GM18861 (cell line): ENCODE measurements at regions not wholly inside any gene's neighbourhood (a gene's known extent, or its start where the extent isn't known, plus 50 kb on each side); places are given as distances from the start of the nearest gene placed in this dataset.
"Not testable (repeated sequence)": the region's sequence is repeated elsewhere in the genome, so short reads cannot be mapped to it uniquely, and the experiment has no call there.

Experiments
- ATAC-seq: cut with Tn5 transposase; IDR thresholded peaks from one replicate; pipeline ENCODE4 v1.9.1; 2021; ENCODE audit not compliant: unreplicated experiment

- ATAC-seq, result no peak
These were observed 232.5 kb downstream of the PARP8 start for GRCh38 chr5:50898966-50899365.

- no peak for ATAC-seq
These were observed 234.6 kb downstream of the PARP8 start for GRCh38 chr5:50900952-50901510.

- ATAC-seq, result no peak
These were observed 237.2 kb downstream of the PARP8 start for GRCh38 chr5:50903651-50904050.

GRCh38 chr5:50905996-50906570 is 239.6 kb downstream of the PARP8 start:
- no peak for ATAC-seq

GRCh38 chr5:50920160-50920559 is 253.7 kb downstream of the PARP8 start:
- ATAC-seq, result not testable (repeated sequence)

GRCh38 chr5:50921366-50922133 is 255.1 kb downstream of the PARP8 start:
- no peak for ATAC-seq

- ATAC-seq, result not testable (repeated sequence)
These were observed 255.9 kb downstream of the PARP8 start for GRCh38 chr5:50922134-50922941.

GRCh38 chr5:50922942-50923767 is 256.7 kb downstream of the PARP8 start:
- no peak for ATAC-seq

GRCh38 chr5:50923768-50924494 is 257.5 kb downstream of the PARP8 start:
- ATAC-seq, result no peak

GRCh38 chr5:50927953-50928352 is 261.5 kb downstream of the PARP8 start:
- ATAC-seq, result no peak

- ATAC-seq, result no peak
These were observed 262.7 kb downstream of the PARP8 start for GRCh38 chr5:50929174-50929573.

GRCh38 chr5:50934343-50934742 is 267.9 kb downstream of the PARP8 start:
- no peak for ATAC-seq

- no peak for ATAC-seq
These were observed 278.7 kb downstream of the PARP8 start for GRCh38 chr5:50945139-50945538.

- ATAC-seq, result no peak
These were observed 281.7 kb downstream of the PARP8 start for GRCh38 chr5:50947906-50948683.

GRCh38 chr5:50953290-50953689 is 286.9 kb downstream of the PARP8 start:
- ATAC-seq, result no peak

GRCh38 chr5:50958852-50959457 is 292.5 kb downstream of the PARP8 start:
- ATAC-seq, result peak; percentile 53

GRCh38 chr5:50962934-50963872 is 296.8 kb downstream of the PARP8 start:
- ATAC-seq, result peak; percentile 65
